ENCODE measurements at regions not wholly inside any gene's neighbourhood (a gene's known extent, or its start where the extent isn't known, plus 50 kb on each side); places are given as distances from the start of the nearest gene placed in this dataset.

GRCh38 chr3:27031476-27031875 lies 337.7 kb downstream of the NEK10 start:
- TF ChIP-seq EZH2phosphoT487 (IDR thresholded peaks at IDR 0.05; ENCODE audit: insufficient read depth, low read depth) (no peak), EZH2 (IDR thresholded peaks at IDR 0.05; ENCODE audit: insufficient read depth, poor library complexity, severe bottlenecking) (no peak)
